GM12864 (cell line): ENCODE measurements at regions not wholly inside any gene's neighbourhood (a gene's known extent, or its start where the extent isn't known, plus 50 kb on each side); places are given as distances from the start of the nearest gene placed in this dataset.

Experiments
- DNase-seq: peaks from one replicate; pipeline ENCODE4 v3.0.0-alpha.2; 2011; ENCODE audit warnings: low read depth
- H3K4me3 ChIP-seq: 2 replicates; pipeline ENCODE4 v1.5.1; 2011; ENCODE audit warnings: mild to moderate bottlenecking, low read depth, low read length, control low read depth
- CTCF ChIP-seq: IDR thresholded peaks from 2 replicates; pipeline ENCODE4 v1.5.1; 2011; ENCODE audit warnings: low read depth, mild to moderate bottlenecking, moderate library complexity, low read length, control low read depth, inconsistent platforms; ENCODE audit errors: missing control alignments

DNA sequence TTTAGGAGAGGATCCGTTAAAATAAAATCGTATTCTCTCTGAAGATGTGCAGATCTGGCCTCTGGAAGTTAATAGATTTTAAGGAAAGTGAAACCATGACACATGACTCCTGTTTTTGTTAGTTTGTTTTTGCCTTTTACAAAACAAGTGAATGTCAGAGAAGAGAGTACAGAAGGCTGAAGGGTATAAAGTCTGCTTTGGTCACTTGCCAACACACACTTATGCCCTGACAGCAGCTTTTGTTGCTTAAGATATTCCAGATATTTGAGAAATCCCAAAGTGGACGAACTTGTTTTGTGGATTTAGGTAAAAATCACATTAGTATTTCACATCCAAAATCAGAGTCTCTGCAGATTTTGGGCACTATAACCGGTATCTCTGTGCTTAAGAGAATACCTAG, 192.4 kb upstream of the RASGEF1B start:
- TF ChIP-seq CTCF: no peak
- no peak for DNase-seq
- no peak overlapping the region for H3K4me3 ChIP-seq

- no peak for DNase-seq
- TF ChIP-seq CTCF: no peak
- H3K4me3 ChIP-seq: no peak overlapping the region
Observed at GRCh38 chr4:81663368-81663767, 191.7 kb upstream of the RASGEF1B start.

- no peak for TF ChIP-seq CTCF
- no peak for DNase-seq
- H3K4me3 ChIP-seq: no peak overlapping the region
Observed at GRCh38 chr4:81659051-81659450, 187.3 kb upstream of the RASGEF1B start.

GRCh38 chr4:81652069-81652478, 180.4 kb upstream of the RASGEF1B start:
- no peak for DNase-seq
- H3K4me3 ChIP-seq: no peak overlapping the region
- no peak for TF ChIP-seq CTCF

DNA sequence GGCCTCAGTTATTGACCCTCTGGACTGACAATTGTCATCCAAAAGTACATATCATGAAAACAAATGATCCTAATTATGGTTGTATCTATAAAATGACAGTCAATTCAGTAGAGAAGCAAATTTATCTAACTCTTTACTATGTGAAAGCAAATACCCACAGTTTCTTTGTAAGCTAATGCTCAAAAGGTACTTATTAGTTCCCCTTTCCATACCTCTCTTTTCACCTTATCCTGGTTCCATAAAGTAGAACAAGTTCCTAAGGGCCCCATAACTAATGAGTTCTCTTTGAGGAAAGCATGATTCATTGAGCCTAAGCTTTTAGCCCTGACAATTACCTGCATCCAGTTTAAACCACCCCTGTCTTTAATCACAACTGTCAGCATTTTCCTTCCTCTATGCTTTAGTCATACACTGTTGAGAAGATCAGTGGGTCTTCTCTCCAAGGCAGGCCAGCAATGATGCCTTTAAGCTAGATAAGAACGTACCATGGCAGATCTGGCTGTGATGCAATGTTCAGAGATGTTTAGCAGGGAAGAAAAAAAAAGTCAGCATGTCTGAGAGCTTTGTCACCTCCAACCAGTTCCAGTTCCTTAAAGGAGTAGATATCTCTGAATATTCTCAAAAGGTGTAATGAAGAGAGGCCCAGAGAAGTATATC, 179.7 kb upstream of the RASGEF1B start:
- DNase-seq: no peak
- TF ChIP-seq CTCF: no peak
- no peak overlapping the region for H3K4me3 ChIP-seq

DNA sequence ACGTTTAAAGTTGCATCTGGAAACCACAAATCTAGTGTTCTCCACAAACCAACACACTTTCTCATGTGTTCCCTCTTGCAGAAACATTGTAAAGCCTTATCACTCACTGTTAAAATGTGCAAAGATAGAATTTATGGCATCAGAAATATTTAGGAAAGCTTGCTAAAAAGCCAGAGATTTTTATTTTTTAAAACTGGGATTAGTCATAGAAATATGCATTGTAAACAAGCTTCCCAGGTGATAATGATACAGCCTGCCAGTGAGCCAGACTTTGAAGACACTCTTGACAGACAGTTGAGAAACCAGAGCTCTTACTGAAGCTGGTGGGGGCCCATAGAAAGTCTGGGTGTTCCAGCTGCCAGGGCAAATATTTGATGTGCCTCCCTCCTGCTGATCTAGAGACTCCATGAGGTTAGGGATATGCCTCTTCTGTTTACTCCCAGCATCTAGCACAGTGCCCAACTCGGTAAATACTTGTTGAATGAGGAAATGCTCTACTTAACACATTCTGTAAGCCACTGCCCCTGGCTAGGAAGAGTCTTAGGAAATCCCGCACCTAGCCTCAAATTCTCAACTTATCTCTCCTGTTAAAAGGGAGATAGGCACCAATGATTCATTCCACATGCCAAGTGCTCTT, 179.0 kb upstream of the RASGEF1B start:
- TF ChIP-seq CTCF: no peak
- H3K4me3 ChIP-seq: no peak overlapping the region
- DNase-seq: no peak

DNA sequence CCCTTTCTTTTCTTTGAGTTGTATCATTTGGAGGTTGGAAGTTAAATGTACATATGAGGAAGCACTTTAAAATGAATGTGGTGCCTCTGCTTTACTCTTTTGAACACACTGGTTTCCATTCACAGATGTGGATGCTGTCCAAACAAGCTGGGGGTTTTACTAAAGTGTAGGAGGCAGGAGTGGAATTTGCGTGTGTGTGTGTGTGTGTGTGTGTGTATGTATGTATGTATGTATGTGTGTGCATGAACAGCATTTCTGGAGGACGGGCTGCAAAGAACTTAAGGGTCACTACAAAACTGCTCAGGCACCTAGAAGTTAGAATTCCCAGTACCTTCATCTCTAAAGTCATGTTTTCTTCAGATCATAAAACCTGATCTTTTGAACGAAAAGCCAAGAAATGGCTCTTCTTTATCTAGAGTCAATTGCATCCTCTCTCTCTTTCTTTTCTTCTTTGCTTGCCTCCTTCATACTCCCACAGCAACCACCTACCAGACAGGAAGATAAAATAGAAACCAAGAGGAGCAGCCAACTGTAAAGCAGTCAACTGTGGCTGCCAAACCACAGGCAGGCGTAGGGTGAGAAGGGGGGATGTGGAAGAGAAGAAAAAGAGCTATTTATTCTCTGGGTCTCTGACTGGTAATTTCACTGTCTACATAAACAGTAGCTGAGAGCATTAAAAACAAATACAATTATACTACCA, 177.0 kb upstream of the RASGEF1B start:
- peak; percentile 19 for DNase-seq
- TF ChIP-seq CTCF: no peak
- H3K4me3 ChIP-seq: no peak overlapping the region
